ENCODE measurements at regions not wholly inside any gene's neighbourhood (a gene's known extent, or its start where the extent isn't known, plus 50 kb on each side); places are given as distances from the start of the nearest gene placed in this dataset.
"Not testable (repeated sequence)": the region's sequence is repeated elsewhere in the genome, so short reads cannot be mapped to it uniquely, and the experiment has no call there.

GRCh38 chr4:138332415-138332814, 90.3 kb upstream of the SLC7A11 start:
- not testable (repeated sequence) for TF ChIP-seq CTCF (conservative IDR thresholded peaks at IDR 0.05 in 1 of 2, IDR thresholded peaks at IDR 0.05 in 1 of 2; ENCODE audit: extremely low read depth in 1 of 2, insufficient read depth in 1 of 2, low read depth in 1 of 2, low read length in 2 of 2); EZH2 (IDR thresholded peaks at IDR 0.05; ENCODE audit: borderline replicate concordance, low read length)
